ENCODE measurements at regions not wholly inside any gene's neighbourhood (a gene's known extent, or its start where the extent isn't known, plus 50 kb on each side); places are given as distances from the start of the nearest gene placed in this dataset.

- Histone ChIP-seq H3K4me3 (no peak overlapping the region), H3K27ac (no peak overlapping the region), H3K4me1 (no peaks in the 10 kb centered on the region), H3K9me3 (no peaks in the 10 kb centered on the region), H3K36me3 (no peaks in the 10 kb centered on the region), H3K27me3 (no peaks in the 10 kb centered on the region)
- no peak for DNase-seq
- no peak for TF ChIP-seq EP300 (IDR thresholded peaks at IDR 0.05; ENCODE audit: low read depth)
- TF ChIP-seq POLR2A (IDR thresholded peaks at IDR 0.05): no peak
- TF ChIP-seq POLR2AphosphoS5 (IDR thresholded peaks at IDR 0.05): no peak
- no peak for TF ChIP-seq CTCF (IDR thresholded peaks at IDR 0.05)
- WGBS, 2 donors (ENCODE audit: low coverage in 1 of 2): 80 to 95% methylated on average over 3 to 6 of the region's 6 CpGs
- intact Hi-C loops (cut with DNase I; ENCODE audit: low total_unique reads) (no loop called here), in situ Hi-C loops (cut with MboI; ENCODE audit: low pct_ligation_motif_present in 1 of 4, low pct_unique_long_range_greater_than_20kb in 1 of 4, low sequenced_read_pairs in 3 of 4) (no loop called here)
Measured at GRCh38 chr17:73729101-73729500, 84.9 kb upstream of the SDK2 start.

- Histone ChIP-seq H3K9me3 (no peaks in the 10 kb centered on the region), H3K4me1 (no peaks in the 10 kb centered on the region), H3K36me3 (no peaks in the 10 kb centered on the region), H3K27me3 (peaks cover 6% of the 10 kb centered on the region), H3K4me3 (no peak overlapping the region), H3K27ac (no peak overlapping the region)
- in situ Hi-C loops (cut with MboI; ENCODE audit: low pct_ligation_motif_present in 1 of 4, low pct_unique_long_range_greater_than_20kb in 1 of 4, low sequenced_read_pairs in 3 of 4) (no loop called here), intact Hi-C loops (cut with DNase I; ENCODE audit: low total_unique reads) (no loop called here)
- DNase-seq: no peak
- 60 to 71% methylated on average over 1 to 10 of the region's 10 CpGs for WGBS, 2 donors (ENCODE audit: low coverage in 1 of 2)
- TF ChIP-seq EP300 (IDR thresholded peaks at IDR 0.05; ENCODE audit: low read depth) (no peak), POLR2A (IDR thresholded peaks at IDR 0.05) (no peak), POLR2AphosphoS5 (IDR thresholded peaks at IDR 0.05) (no peak), CTCF (IDR thresholded peaks at IDR 0.05) (no peak)
Measured at GRCh38 chr17:73731733-73732132, 87.5 kb upstream of the SDK2 start.

GRCh38 chr17:73733517-73733916 is 89.3 kb upstream of the SDK2 start:
- no peak for TF ChIP-seq POLR2AphosphoS5 (IDR thresholded peaks at IDR 0.05)
- no peak for TF ChIP-seq CTCF (IDR thresholded peaks at IDR 0.05)
- no peak for TF ChIP-seq EP300 (IDR thresholded peaks at IDR 0.05; ENCODE audit: low read depth)
- no peak for TF ChIP-seq POLR2A (IDR thresholded peaks at IDR 0.05)
- H3K27me3 ChIP-seq: peaks cover 15% of the 10 kb centered on the region
- WGBS, 2 donors (ENCODE audit: low coverage in 1 of 2): 20 to 29% methylated on average over 1 of the region's 1 CpG
- no peaks in the 10 kb centered on the region for H3K9me3 ChIP-seq
- intact Hi-C loops (cut with DNase I; ENCODE audit: low total_unique reads): no loop called here
- H3K4me3 ChIP-seq: no peak overlapping the region
- no peaks in the 10 kb centered on the region for H3K36me3 ChIP-seq
- in situ Hi-C loops (cut with MboI; ENCODE audit: low pct_ligation_motif_present in 1 of 4, low pct_unique_long_range_greater_than_20kb in 1 of 4, low sequenced_read_pairs in 3 of 4): no loop called here
- no peak overlapping the region for H3K27ac ChIP-seq
- no peaks in the 10 kb centered on the region for H3K4me1 ChIP-seq
- no peak for DNase-seq

GRCh38 chr17:73735245-73735644 is 91.0 kb upstream of the SDK2 start:
- WGBS, 2 donors (ENCODE audit: low coverage in 1 of 2): 73% methylated on average over 6 of the region's 6 CpGs; no CpG with 5 or more reads in 1 of the 2 donors
- no peak for DNase-seq

More at GRCh38 chr17:73735245-73735644, 91.0 kb upstream of the SDK2 start:
- TF ChIP-seq EP300 (IDR thresholded peaks at IDR 0.05; ENCODE audit: low read depth) (no peak), POLR2A (IDR thresholded peaks at IDR 0.05) (no peak), CTCF (IDR thresholded peaks at IDR 0.05) (no peak), POLR2AphosphoS5 (IDR thresholded peaks at IDR 0.05) (no peak)
- no peaks in the 10 kb centered on the region for H3K4me1 ChIP-seq
- in situ Hi-C loops (cut with MboI; ENCODE audit: low pct_ligation_motif_present in 1 of 4, low pct_unique_long_range_greater_than_20kb in 1 of 4, low sequenced_read_pairs in 3 of 4): no loop called here
- H3K36me3 ChIP-seq: no peaks in the 10 kb centered on the region
- no peaks in the 10 kb centered on the region for H3K9me3 ChIP-seq
- no peak overlapping the region for H3K4me3 ChIP-seq
- peaks cover 24% of the 10 kb centered on the region for H3K27me3 ChIP-seq
- H3K27ac ChIP-seq: no peak overlapping the region
- intact Hi-C loops (cut with DNase I; ENCODE audit: low total_unique reads): no loop called here

Measured in transverse colon (tissue), 4 donors.